ENCODE measurements at regions not wholly inside any gene's neighbourhood (a gene's known extent, or its start where the extent isn't known, plus 50 kb on each side); places are given as distances from the start of the nearest gene placed in this dataset.

DNA sequence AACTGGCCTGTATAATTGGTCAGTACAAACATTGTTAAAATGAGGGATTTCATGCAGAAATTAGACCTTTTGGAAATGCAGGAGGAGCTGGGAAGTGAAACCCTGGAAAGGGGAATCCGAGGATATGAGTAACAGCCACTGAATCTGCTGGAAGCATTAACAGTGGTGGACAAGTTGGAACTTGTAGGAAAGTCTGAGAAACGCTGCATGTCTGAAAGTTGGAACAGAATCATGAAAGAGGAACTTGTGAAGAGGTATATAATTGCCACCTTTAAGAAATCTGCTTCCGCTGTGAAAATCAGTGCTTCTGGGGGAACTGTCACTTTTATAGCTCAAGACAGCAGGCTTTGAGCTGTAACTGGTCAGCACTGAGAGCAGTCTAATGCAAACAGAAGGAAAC lies 716.5 kb upstream of the PRR20A start:
- Histone ChIP-seq H3K9me3 (ENCODE audit: low read depth) (no peaks in the 10 kb centered on the region), H3K4me1 (ENCODE audit: insufficient read depth) (no peaks in the 10 kb centered on the region), H4K20me1 (ENCODE audit: insufficient read depth, poor library complexity, severe bottlenecking) (no peaks in the 10 kb centered on the region), H3K4me3 (no peak overlapping the region), H3K27me3 (no peaks in the 10 kb centered on the region), H3K36me3 (replicated peaks; ENCODE audit: insufficient read depth, low read depth) (no peaks in the 10 kb centered on the region), H2AFZ (no peak overlapping the region), H3K27ac (no peak overlapping the region), H3K4me2 (no peak overlapping the region), H3K79me2 (no peaks in the 10 kb centered on the region), H3K9me2 (replicated peaks; ENCODE audit: insufficient read depth) (no peaks in the 10 kb centered on the region)
- TF ChIP-seq, protein P1, sequence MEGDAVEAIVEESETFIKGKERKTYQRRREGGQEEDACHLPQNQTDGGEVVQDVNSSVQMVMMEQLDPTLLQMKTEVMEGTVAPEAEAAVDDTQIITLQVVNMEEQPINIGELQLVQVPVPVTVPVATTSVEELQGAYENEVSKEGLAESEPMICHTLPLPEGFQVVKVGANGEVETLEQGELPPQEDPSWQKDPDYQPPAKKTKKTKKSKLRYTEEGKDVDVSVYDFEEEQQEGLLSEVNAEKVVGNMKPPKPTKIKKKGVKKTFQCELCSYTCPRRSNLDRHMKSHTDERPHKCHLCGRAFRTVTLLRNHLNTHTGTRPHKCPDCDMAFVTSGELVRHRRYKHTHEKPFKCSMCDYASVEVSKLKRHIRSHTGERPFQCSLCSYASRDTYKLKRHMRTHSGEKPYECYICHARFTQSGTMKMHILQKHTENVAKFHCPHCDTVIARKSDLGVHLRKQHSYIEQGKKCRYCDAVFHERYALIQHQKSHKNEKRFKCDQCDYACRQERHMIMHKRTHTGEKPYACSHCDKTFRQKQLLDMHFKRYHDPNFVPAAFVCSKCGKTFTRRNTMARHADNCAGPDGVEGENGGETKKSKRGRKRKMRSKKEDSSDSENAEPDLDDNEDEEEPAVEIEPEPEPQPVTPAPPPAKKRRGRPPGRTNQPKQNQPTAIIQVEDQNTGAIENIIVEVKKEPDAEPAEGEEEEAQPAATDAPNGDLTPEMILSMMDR (IDR thresholded peaks at IDR 0.05; ENCODE audit: poor library complexity), result no peak
- TF ChIP-seq EZH2 (IDR thresholded peaks at IDR 0.05; ENCODE audit: borderline replicate concordance), result no peak
- TF ChIP-seq EZH2phosphoT487 (IDR thresholded peaks at IDR 0.05; ENCODE audit: low read depth, severe bottlenecking, unreplicated experiment), result no peak
- DNase-seq (ENCODE audit: low spot score), result no peak
- 70% methylated on average over 3 of the region's 3 CpGs for WGBS (ENCODE audit: low lambda C conversion rate, missing lambda C conversion rate)

DNA sequence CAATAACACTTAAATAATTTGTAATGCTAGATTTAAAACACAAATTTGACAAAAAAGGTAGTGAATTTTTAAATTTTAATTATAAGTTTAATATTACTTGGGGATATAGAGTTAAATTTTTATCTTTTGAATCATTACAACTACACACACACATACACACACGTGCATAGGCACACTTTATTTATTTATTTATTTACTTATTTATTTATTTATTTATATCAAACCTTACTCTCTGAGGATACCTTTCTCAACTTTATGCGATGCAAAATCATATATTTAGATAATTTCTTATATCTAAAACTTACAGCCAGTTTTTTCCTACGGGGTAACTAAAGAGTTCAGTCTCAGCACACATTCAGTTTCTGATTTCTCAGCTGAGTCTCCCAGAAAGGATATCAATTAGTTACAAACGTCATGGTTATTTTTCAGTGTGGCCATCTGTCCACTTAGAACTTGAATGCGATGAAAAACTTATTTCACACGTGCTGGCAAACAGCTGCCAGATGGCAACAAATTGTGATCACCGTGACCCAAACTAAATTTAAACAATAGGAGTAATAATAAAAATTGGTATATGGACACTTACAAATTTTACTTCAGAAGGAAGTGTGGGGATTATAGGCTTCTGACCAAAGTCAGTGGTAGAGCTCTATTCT lies 683.1 kb upstream of the PRR20A start:
- Histone ChIP-seq H4K20me1 (ENCODE audit: insufficient read depth, poor library complexity, severe bottlenecking) (no peaks in the 10 kb centered on the region), H3K9me2 (replicated peaks; ENCODE audit: insufficient read depth) (no peaks in the 10 kb centered on the region), H3K4me2 (no peak overlapping the region), H3K27ac (no peak overlapping the region), H3K27me3 (no peaks in the 10 kb centered on the region), H3K4me3 (no peak overlapping the region), H2AFZ (no peak overlapping the region), H3K9me3 (ENCODE audit: low read depth) (no peaks in the 10 kb centered on the region), H3K4me1 (ENCODE audit: insufficient read depth) (no peaks in the 10 kb centered on the region), H3K79me2 (no peaks in the 10 kb centered on the region), H3K36me3 (replicated peaks; ENCODE audit: insufficient read depth, low read depth) (no peaks in the 10 kb centered on the region)
- TF ChIP-seq, protein P1 (IDR thresholded peaks at IDR 0.05; ENCODE audit: poor library complexity), result no peak
- TF ChIP-seq EZH2 (IDR thresholded peaks at IDR 0.05; ENCODE audit: borderline replicate concordance) (no peak), EZH2phosphoT487 (IDR thresholded peaks at IDR 0.05; ENCODE audit: low read depth, severe bottlenecking, unreplicated experiment) (no peak)
- 84% methylated on average over 7 of the region's 7 CpGs for WGBS (ENCODE audit: low lambda C conversion rate, missing lambda C conversion rate)
- DNase-seq (ENCODE audit: low spot score), result no peak

DNA sequence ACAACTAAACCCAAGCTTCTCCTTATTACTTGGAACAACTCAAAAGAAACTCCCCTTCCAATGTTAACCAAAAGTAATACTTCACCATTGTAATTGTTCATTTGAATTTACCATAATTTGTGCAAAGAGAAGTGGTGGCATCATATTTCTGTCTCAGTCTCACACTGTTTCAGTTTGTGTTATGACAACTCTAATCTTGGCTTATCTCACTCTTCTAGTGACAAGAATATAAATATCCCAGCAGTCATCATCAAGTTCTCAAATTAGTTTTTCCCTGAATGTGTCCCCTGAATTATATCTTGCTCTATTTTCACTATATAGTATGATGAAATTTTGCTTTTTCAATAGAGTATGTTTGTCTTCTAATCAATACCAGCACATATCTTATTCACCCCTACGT lies 681.4 kb upstream of the PRR20A start:
- Histone ChIP-seq H3K27ac (no peak overlapping the region), H3K4me2 (no peak overlapping the region), H4K20me1 (ENCODE audit: insufficient read depth, poor library complexity, severe bottlenecking) (no peaks in the 10 kb centered on the region), H3K9me2 (replicated peaks; ENCODE audit: insufficient read depth) (no peaks in the 10 kb centered on the region), H3K27me3 (no peaks in the 10 kb centered on the region), H3K4me1 (ENCODE audit: insufficient read depth) (no peaks in the 10 kb centered on the region), H3K79me2 (no peaks in the 10 kb centered on the region), H3K9me3 (ENCODE audit: low read depth) (no peaks in the 10 kb centered on the region), H3K36me3 (replicated peaks; ENCODE audit: insufficient read depth, low read depth) (no peaks in the 10 kb centered on the region), H2AFZ (no peak overlapping the region), H3K4me3 (no peak overlapping the region)
- TF ChIP-seq, protein P1 (IDR thresholded peaks at IDR 0.05; ENCODE audit: poor library complexity), result no peak
- TF ChIP-seq EZH2 (IDR thresholded peaks at IDR 0.05; ENCODE audit: borderline replicate concordance) (no peak), EZH2phosphoT487 (IDR thresholded peaks at IDR 0.05; ENCODE audit: low read depth, severe bottlenecking, unreplicated experiment) (no peak)
- DNase-seq (ENCODE audit: low spot score), result no peak
- 93% methylated on average over 1 of the region's 1 CpG for WGBS (ENCODE audit: low lambda C conversion rate, missing lambda C conversion rate)

Data from hepatocyte (in vitro differentiated cells).